GM13977 (cell line): ENCODE measurements at regions not wholly inside any gene's neighbourhood (a gene's known extent, or its start where the extent isn't known, plus 50 kb on each side); places are given as distances from the start of the nearest gene placed in this dataset.

ENCODE experiments used
- DNase-seq: peaks from one replicate; pipeline ENCODE4 v3.0.0; 2012; ENCODE audit warnings: low spot score
- in situ Hi-C: fragments of 300-500 bp; cut with MboI; formaldehyde crosslinking; loops from one replicate; pipeline ENCODE4 v1.12.0; 2022; ENCODE audit warnings: low sequenced_read_pairs, low pct_unique_long_range_greater_than_20kb, mixed read lengths, inconsistent platforms; ENCODE audit not compliant: unreplicated experiment
- TF ChIP-seq, protein P1 (sequence below): IDR thresholded peaks from 2 replicates; pipeline ENCODE4 v1.5.1; 2012; ENCODE audit warnings: mild to moderate bottlenecking, control low read depth; ENCODE audit not compliant: insufficient read depth; ENCODE audit errors: extremely low read depth, missing control alignments

DNA sequence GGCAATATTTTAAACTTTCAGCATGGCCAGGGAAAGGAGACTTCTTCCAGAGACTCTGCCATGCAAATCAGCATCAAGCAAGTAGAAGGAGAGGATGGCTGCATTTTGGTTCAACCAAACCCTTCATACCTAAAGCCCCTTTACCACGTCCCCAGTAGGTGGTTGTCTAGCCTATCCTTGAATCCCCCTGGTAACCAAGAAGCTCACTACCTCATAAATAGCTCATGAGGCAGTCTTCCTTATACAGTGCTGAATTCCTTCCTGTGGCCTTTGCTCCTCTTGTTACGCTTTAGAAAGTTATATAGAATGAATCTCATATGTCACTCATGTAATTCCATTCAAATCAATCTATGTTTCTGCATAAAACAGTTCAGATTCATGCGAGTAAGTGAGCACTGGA, 289.5 kb upstream of the SLC30A5 start:
- no peak for DNase-seq
- in situ Hi-C loops = no loop called here
- TF ChIP-seq, protein P1, sequence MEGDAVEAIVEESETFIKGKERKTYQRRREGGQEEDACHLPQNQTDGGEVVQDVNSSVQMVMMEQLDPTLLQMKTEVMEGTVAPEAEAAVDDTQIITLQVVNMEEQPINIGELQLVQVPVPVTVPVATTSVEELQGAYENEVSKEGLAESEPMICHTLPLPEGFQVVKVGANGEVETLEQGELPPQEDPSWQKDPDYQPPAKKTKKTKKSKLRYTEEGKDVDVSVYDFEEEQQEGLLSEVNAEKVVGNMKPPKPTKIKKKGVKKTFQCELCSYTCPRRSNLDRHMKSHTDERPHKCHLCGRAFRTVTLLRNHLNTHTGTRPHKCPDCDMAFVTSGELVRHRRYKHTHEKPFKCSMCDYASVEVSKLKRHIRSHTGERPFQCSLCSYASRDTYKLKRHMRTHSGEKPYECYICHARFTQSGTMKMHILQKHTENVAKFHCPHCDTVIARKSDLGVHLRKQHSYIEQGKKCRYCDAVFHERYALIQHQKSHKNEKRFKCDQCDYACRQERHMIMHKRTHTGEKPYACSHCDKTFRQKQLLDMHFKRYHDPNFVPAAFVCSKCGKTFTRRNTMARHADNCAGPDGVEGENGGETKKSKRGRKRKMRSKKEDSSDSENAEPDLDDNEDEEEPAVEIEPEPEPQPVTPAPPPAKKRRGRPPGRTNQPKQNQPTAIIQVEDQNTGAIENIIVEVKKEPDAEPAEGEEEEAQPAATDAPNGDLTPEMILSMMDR = no peak

GRCh38 chr5:68805444-68805843, 288.4 kb upstream of the SLC30A5 start:
- TF ChIP-seq, protein P1 = no peak
- in situ Hi-C loops = no loop called here
- no peak for DNase-seq

DNA sequence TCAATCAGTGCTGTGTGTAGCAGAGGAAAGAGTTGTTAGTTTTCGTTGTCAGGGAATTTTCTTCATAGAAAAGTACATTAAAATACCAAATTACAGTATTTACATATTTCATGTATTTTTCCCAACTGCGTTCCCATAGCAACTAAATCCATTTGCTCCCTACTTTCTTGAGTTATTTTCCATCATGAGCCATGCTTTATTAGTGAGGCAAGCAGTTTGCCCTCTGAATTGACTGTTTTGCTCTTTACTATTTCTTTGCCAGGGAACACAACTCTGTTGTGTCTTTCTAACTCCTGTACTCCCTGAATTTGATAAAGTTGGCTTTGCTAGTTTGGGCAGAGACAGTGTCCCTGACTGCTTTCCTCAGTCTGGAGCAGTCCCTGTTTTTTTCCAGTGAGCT, 276.2 kb upstream of the SLC30A5 start:
- DNase-seq = no peak
- in situ Hi-C loops = no loop called here
- TF ChIP-seq, protein P1 = no peak

- in situ Hi-C loops = no loop called here
- TF ChIP-seq, protein P1 = no peak
- no peak for DNase-seq
These were observed 275.6 kb upstream of the SLC30A5 start for GRCh38 chr5:68818057-68818695.

- TF ChIP-seq, protein P1 = no peak
- in situ Hi-C loops = no loop called here
- no peak for DNase-seq
These were observed 274.9 kb upstream of the SLC30A5 start for GRCh38 chr5:68818870-68819269.

GRCh38 chr5:68821056-68821455, 272.8 kb upstream of the SLC30A5 start:
- no peak for DNase-seq
- TF ChIP-seq, protein P1 = no peak
- in situ Hi-C loops = no loop called here

GRCh38 chr5:68822796-68823195, 271.0 kb upstream of the SLC30A5 start:
- DNase-seq = no peak
- TF ChIP-seq, protein P1 = no peak
- in situ Hi-C loops = no loop called here
